ENCODE measurements at regions not wholly inside any gene's neighbourhood (a gene's known extent, or its start where the extent isn't known, plus 50 kb on each side); places are given as distances from the start of the nearest gene placed in this dataset.

DNA sequence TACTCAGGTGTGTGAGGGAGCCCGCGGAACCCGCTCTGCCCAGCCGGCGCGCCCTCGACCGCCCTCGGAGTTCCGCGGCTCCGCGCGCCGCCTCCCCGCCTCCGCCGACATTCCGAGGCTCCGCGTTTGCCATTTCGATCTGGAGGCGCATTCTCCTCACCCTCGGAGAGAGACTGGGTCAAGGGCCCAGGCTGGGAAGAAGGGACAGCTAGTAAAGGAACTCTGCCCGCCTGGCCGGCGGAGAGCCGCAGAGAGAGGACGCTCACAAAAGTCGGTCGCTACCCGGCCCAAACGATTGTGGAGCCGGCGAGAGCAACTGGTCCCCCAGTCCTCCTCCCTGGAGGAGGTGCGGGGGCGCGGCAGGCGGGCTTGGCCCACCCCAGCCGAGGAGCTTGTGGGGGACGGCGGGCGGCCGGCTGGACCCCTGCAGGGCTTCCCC, 74.5 kb upstream of the LEP start:
- Histone ChIP-seq H3K9me3 (ENCODE audit: low read depth, low read length, poor library complexity, severe bottlenecking) (no peaks in the 10 kb centered on the region), H3K36me3 (ENCODE audit: insufficient read depth, low read length, poor library complexity, severe bottlenecking) (no peaks in the 10 kb centered on the region), H3K27ac (ENCODE audit: low read depth, low read length, poor library complexity, severe bottlenecking) (no peak overlapping the region), H3K4me3 (ENCODE audit: low read depth, low read length, poor library complexity, severe bottlenecking) (peak overlapping the region; percentile 43), H3K27me3 (replicated peaks; ENCODE audit: insufficient read depth, low read depth, low read length, poor library complexity) (peaks cover 79% of the 10 kb centered on the region), H3K4me1 (ENCODE audit: insufficient read depth, low read length, poor library complexity, severe bottlenecking) (peaks cover 7% of the 10 kb centered on the region)
- CTCF ChIA-PET = no interaction called here
- POLR2A ChIA-PET (ENCODE audit: low non-redundant PET) = no interaction called here
- no peak for DNase-seq (ENCODE audit: low spot score)
- intact Hi-C loops (cut with micrococcal nuclease; ENCODE audit: unreplicated experiment) = no loop called here
- no TSS peak for BruUV-seq (replicated peaks)
- TF ChIP-seq, protein P1, sequence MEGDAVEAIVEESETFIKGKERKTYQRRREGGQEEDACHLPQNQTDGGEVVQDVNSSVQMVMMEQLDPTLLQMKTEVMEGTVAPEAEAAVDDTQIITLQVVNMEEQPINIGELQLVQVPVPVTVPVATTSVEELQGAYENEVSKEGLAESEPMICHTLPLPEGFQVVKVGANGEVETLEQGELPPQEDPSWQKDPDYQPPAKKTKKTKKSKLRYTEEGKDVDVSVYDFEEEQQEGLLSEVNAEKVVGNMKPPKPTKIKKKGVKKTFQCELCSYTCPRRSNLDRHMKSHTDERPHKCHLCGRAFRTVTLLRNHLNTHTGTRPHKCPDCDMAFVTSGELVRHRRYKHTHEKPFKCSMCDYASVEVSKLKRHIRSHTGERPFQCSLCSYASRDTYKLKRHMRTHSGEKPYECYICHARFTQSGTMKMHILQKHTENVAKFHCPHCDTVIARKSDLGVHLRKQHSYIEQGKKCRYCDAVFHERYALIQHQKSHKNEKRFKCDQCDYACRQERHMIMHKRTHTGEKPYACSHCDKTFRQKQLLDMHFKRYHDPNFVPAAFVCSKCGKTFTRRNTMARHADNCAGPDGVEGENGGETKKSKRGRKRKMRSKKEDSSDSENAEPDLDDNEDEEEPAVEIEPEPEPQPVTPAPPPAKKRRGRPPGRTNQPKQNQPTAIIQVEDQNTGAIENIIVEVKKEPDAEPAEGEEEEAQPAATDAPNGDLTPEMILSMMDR (conservative IDR thresholded peaks at IDR 0.05; ENCODE audit: low read depth, low read length) = no peak
- TF ChIP-seq EZH2 (IDR thresholded peaks at IDR 0.05; ENCODE audit: borderline replicate concordance, low read depth, low read length, poor library complexity, severe bottlenecking) = peak; percentile 99

DNA sequence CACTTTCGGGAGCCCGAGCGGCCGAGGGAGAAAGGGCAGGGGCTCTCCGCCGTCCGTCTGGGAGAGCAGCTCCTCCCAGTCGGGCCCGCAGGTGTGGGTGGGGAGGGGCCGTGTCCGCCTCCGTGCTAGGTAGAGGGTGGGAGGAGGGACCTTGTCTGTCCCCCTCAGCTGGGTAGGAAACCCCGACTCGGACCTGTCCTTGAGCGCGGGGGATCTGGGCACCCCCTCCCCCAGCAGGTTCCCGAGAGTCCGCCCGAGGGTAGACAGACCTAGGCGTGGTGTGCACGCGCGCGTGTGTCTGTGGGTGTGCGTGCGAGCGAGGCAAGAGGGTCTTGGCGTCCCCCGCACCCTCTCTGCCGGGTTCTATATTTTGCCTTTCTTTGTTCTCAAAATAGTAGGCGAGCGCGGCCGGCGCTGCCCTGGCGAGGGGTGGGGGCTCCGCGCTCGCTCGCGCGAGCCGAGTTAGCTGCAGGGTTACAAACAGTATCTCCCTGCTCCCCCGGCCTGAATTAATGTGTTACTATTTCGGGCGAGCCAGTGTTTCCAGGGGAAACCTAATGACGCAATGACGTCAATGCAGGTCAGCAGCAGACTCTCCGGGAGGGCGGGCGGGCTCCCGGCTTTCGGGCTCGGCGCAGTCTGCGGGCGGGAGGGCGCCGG, 73.9 kb upstream of the LEP start:
- Histone ChIP-seq H3K36me3 (ENCODE audit: insufficient read depth, low read length, poor library complexity, severe bottlenecking) (no peaks in the 10 kb centered on the region), H3K9me3 (ENCODE audit: low read depth, low read length, poor library complexity, severe bottlenecking) (no peaks in the 10 kb centered on the region), H3K27ac (ENCODE audit: low read depth, low read length, poor library complexity, severe bottlenecking) (no peak overlapping the region), H3K4me3 (ENCODE audit: low read depth, low read length, poor library complexity, severe bottlenecking) (peak overlapping the region; percentile 43), H3K4me1 (ENCODE audit: insufficient read depth, low read length, poor library complexity, severe bottlenecking) (peaks cover 7% of the 10 kb centered on the region), H3K27me3 (replicated peaks; ENCODE audit: insufficient read depth, low read depth, low read length, poor library complexity) (peaks cover 83% of the 10 kb centered on the region)
- intact Hi-C loops (cut with micrococcal nuclease; ENCODE audit: unreplicated experiment) = no loop called here
- POLR2A ChIA-PET (ENCODE audit: low non-redundant PET) = no interaction called here
- DNase-seq (ENCODE audit: low spot score) = peak; percentile 71
- CTCF ChIA-PET = no interaction called here
- peak; percentile 96 for TF ChIP-seq EZH2 (IDR thresholded peaks at IDR 0.05; ENCODE audit: borderline replicate concordance, low read depth, low read length, poor library complexity, severe bottlenecking)
- TF ChIP-seq, protein P1 (conservative IDR thresholded peaks at IDR 0.05; ENCODE audit: low read depth, low read length) = no peak
- no TSS peak for BruUV-seq (replicated peaks)

DNA sequence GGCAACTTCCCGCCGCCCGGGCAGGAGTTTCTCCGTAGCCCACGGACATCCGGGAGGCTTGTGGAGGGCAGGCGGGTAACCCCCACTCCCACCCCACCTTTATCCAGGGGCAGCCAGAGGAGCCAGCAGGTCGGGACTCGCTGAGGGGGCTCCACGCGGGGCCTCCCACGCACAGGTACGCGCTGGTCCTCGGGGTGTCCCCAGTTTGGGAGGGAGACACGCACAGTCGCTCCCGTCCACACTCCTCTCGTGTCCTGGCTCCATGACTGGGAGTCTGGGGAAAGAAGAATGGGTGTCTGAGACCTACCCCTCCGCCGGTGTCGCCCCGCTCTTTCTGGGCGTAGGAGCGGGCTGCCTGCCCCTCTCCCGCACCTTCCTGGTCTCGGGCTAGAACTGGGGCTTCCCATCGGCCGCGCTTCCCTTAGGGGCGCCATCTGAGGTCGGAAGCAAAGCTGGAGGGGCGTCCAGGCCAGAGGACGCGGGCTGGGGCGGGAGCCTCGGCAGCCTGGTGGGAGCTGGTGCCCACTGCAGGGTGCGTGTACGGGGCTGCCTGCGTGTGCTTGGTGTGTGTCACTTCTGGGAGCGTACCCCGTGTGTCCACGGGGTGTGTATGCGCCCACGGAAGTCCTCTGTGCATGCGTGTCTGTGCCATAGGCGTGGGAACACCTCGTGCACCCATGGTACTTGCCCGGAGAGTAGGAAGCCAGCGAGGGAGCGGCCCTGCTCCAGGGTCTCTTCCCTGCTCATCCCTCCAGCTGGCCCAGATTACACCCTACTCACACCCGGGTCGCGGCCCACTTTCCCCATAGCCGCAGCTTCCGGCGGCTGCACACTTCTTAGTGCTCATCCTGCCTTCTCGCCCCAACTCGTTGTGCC, 73.0 kb upstream of the LEP start:
- no peak for DNase-seq (ENCODE audit: low spot score)
- H3K36me3 ChIP-seq (ENCODE audit: insufficient read depth, low read length, poor library complexity, severe bottlenecking) = no peaks in the 10 kb centered on the region
- H3K4me1 ChIP-seq (ENCODE audit: insufficient read depth, low read length, poor library complexity, severe bottlenecking) = peaks cover 7% of the 10 kb centered on the region
- peaks cover 76% of the 10 kb centered on the region for H3K27me3 ChIP-seq (replicated peaks; ENCODE audit: insufficient read depth, low read depth, low read length, poor library complexity)
- TF ChIP-seq EZH2 (IDR thresholded peaks at IDR 0.05; ENCODE audit: borderline replicate concordance, low read depth, low read length, poor library complexity, severe bottlenecking) = peak; percentile 69
- TF ChIP-seq, protein P1 (conservative IDR thresholded peaks at IDR 0.05; ENCODE audit: low read depth, low read length) = no peak
- intact Hi-C loops (cut with micrococcal nuclease; ENCODE audit: unreplicated experiment) = no loop called here
- POLR2A ChIA-PET (ENCODE audit: low non-redundant PET) = no interaction called here
- no peak overlapping the region for H3K27ac ChIP-seq (ENCODE audit: low read depth, low read length, poor library complexity, severe bottlenecking)
- CTCF ChIA-PET = no interaction called here
- H3K4me3 ChIP-seq (ENCODE audit: low read depth, low read length, poor library complexity, severe bottlenecking) = peak overlapping the region; percentile 43
- H3K9me3 ChIP-seq (ENCODE audit: low read depth, low read length, poor library complexity, severe bottlenecking) = no peaks in the 10 kb centered on the region
- no TSS peak for BruUV-seq (replicated peaks)
